ENCODE measurements at regions not wholly inside any gene's neighbourhood (a gene's known extent, or its start where the extent isn't known, plus 50 kb on each side); places are given as distances from the start of the nearest gene placed in this dataset.

- TF ChIP-seq CTCF (IDR thresholded peaks at IDR 0.05; ENCODE audit: insufficient read depth, low read length, poor library complexity, severe bottlenecking) (no peak), EZH2phosphoT487 (conservative IDR thresholded peaks at IDR 0.05; ENCODE audit: low read length) (no peak)
Observed at GRCh38 chr20:60510356-60510755, 552.1 kb downstream of the CDH26 start.
